ENCODE measurements at regions not wholly inside any gene's neighbourhood (a gene's known extent, or its start where the extent isn't known, plus 50 kb on each side); places are given as distances from the start of the nearest gene placed in this dataset.
A peak's percentile ranks its signal among the peaks of the same experiment; 100 is the strongest.

GRCh38 chr11:64443001-64443400 lies 84.0 kb downstream of the RPS6KA4 start:
- no peaks in the 10 kb centered on the region for H3K9me3 ChIP-seq (ENCODE audit: low read depth, low read length)

DNA sequence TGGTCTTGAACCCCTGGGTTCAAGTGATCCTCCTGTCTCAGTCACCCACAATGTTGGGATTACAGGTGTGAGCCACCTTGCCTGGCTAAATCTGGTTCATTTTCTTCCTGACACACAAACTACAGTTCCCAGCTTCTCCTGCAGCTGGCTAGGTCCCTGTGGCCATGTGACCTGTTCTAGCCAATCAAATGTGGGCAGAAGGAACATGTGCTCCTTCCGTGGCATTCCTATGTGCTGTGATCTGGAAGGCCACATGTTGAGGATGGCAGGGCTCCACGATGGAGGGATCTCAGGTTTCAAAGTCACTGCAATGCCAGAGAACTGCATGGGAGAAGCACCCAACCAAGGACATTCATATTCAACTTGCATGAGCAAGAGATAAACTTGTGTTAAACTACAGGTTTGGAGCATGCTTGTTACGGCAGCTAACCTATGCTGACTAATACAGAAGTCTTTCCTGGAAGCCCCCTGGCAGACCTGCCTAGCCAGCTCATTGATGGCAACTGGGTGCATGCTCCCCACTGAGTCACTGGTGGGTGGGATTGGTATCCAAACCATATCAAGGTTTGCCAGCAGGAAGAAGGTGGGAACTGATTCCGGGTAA lies 86.0 kb downstream of the RPS6KA4 start:
- Histone ChIP-seq H3K36me3 (ENCODE audit: insufficient read depth, low read length) (no peaks in the 10 kb centered on the region), H3K9ac (ENCODE audit: insufficient read length) (no peak overlapping the region), H3K4me3 (no peak overlapping the region), H3K27ac (no peak overlapping the region), H3K9me3 (ENCODE audit: low read depth, low read length) (no peaks in the 10 kb centered on the region)
- DNase-seq (ENCODE audit: low read depth, low spot score): no peak
- TF ChIP-seq FOXP2 (optimal IDR thresholded peaks at IDR 0.05; ENCODE audit: control extremely low read depth, extremely low read length, insufficient read depth) (no peak), POLR2AphosphoS5 (IDR thresholded peaks at IDR 0.05; ENCODE audit: borderline replicate concordance, low read depth, low read length) (no peak), EZH2 (IDR thresholded peaks at IDR 0.05) (no peak)

More at GRCh38 chr11:64443001-64443400, 84.0 kb downstream of the RPS6KA4 start:
- H3K9ac ChIP-seq (ENCODE audit: insufficient read length): no peak overlapping the region
- no peak for DNase-seq (ENCODE audit: low read depth, low spot score)
- H3K4me3 ChIP-seq: no peak overlapping the region
- no peaks in the 10 kb centered on the region for H3K36me3 ChIP-seq (ENCODE audit: insufficient read depth, low read length)
- no peak overlapping the region for H3K27ac ChIP-seq
- no peak for TF ChIP-seq FOXP2 (optimal IDR thresholded peaks at IDR 0.05; ENCODE audit: control extremely low read depth, extremely low read length, insufficient read depth)
- TF ChIP-seq EZH2 (IDR thresholded peaks at IDR 0.05): no peak
- no peak for TF ChIP-seq POLR2AphosphoS5 (IDR thresholded peaks at IDR 0.05; ENCODE audit: borderline replicate concordance, low read depth, low read length)

DNA sequence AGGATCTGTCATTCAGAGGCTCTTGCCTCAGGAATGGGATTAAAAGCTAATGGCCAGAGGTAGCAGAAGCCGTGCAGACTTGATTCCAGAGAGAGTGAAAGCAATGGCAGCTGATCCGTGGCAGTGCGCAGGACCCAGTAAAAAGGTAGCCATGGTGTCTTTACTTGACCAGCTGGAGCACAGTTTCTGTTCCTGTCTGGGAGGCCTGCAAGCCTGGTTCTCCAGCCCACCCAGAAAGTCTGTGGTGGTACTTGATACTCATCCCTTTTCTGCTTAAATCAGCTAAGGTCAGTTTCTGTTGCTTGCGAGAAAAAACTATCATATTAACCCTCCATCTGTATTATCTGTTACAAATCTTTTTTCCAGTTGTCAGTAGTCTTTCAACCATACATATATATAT lies 86.7 kb downstream of the RPS6KA4 start:
- DNase-seq (ENCODE audit: low read depth, low spot score): no peak
- TF ChIP-seq EZH2 (IDR thresholded peaks at IDR 0.05): no peak
- no peak for TF ChIP-seq FOXP2 (optimal IDR thresholded peaks at IDR 0.05; ENCODE audit: control extremely low read depth, extremely low read length, insufficient read depth)
- TF ChIP-seq POLR2AphosphoS5 (IDR thresholded peaks at IDR 0.05; ENCODE audit: borderline replicate concordance, low read depth, low read length): no peak
- Histone ChIP-seq H3K36me3 (ENCODE audit: insufficient read depth, low read length) (no peaks in the 10 kb centered on the region), H3K9ac (ENCODE audit: insufficient read length) (no peak overlapping the region), H3K4me3 (no peak overlapping the region), H3K9me3 (ENCODE audit: low read depth, low read length) (no peaks in the 10 kb centered on the region), H3K27ac (no peak overlapping the region)

DNA sequence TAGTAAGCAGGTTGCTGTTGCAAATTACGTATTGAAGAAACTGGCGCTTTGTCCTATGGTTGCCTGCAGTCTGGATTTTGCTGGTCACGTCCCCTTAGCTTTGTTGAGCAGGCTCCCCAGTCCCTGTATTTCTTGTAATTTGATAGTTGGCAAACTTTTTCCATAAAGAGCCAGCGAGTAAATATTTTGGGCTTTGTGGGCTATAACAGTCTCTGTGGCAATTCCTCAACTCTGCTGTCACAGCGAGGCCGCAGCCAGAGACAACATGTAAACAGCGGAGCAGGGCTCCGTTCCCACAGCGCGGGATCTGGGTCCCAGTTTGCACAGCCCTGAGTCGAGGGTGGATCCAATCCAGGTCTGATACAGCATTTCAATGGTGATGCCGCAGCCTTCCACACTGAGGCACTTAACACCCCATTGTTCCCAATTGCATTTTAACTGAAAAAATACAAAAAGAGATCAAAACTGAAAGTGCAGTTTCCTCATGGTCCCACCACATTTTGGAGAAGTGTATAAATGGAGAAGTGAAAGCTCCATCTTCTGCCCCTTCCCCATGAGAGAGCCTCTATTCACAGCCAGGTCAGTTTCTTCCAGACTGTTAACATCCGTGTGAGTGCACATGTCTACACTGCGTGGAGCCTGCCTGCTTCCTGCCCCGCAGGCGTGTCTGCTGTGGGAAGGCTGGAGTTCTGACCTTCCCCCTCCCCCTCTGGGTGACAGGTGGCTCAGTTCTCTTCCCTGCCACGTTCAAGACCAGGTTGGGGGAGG lies 89.1 kb downstream of the RPS6KA4 start:
- Histone ChIP-seq H3K27ac (no peak overlapping the region), H3K36me3 (ENCODE audit: insufficient read depth, low read length) (no peaks in the 10 kb centered on the region), H3K4me3 (peak overlapping the region; percentile 58), H3K9ac (ENCODE audit: insufficient read length) (no peak overlapping the region), H3K9me3 (ENCODE audit: low read depth, low read length) (no peaks in the 10 kb centered on the region)
- no peak for DNase-seq (ENCODE audit: low read depth, low spot score)
- TF ChIP-seq EZH2 (IDR thresholded peaks at IDR 0.05) (no peak), FOXP2 (optimal IDR thresholded peaks at IDR 0.05; ENCODE audit: control extremely low read depth, extremely low read length, insufficient read depth) (no peak), POLR2AphosphoS5 (IDR thresholded peaks at IDR 0.05; ENCODE audit: borderline replicate concordance, low read depth, low read length) (no peak)

- TF ChIP-seq EZH2 (IDR thresholded peaks at IDR 0.05): no peak
- no peak for TF ChIP-seq POLR2AphosphoS5 (IDR thresholded peaks at IDR 0.05; ENCODE audit: borderline replicate concordance, low read depth, low read length)
- TF ChIP-seq FOXP2 (optimal IDR thresholded peaks at IDR 0.05; ENCODE audit: control extremely low read depth, extremely low read length, insufficient read depth): no peak
- Histone ChIP-seq H3K9me3 (ENCODE audit: low read depth, low read length) (no peaks in the 10 kb centered on the region), H3K27ac (no peak overlapping the region), H3K36me3 (ENCODE audit: insufficient read depth, low read length) (no peaks in the 10 kb centered on the region), H3K9ac (ENCODE audit: insufficient read length) (no peak overlapping the region), H3K4me3 (peak overlapping the region; percentile 58)
- no peak for DNase-seq (ENCODE audit: low read depth, low spot score)
Observed at GRCh38 chr11:64448599-64449380, 89.8 kb downstream of the RPS6KA4 start.

- no peaks in the 10 kb centered on the region for H3K36me3 ChIP-seq (ENCODE audit: insufficient read depth, low read length)
- H3K27ac ChIP-seq: no peak overlapping the region
- no peak for TF ChIP-seq FOXP2 (optimal IDR thresholded peaks at IDR 0.05; ENCODE audit: control extremely low read depth, extremely low read length, insufficient read depth)
- TF ChIP-seq EZH2 (IDR thresholded peaks at IDR 0.05): no peak
- peak overlapping the region; percentile 58 for H3K4me3 ChIP-seq
- no peak overlapping the region for H3K9ac ChIP-seq (ENCODE audit: insufficient read length)
- H3K9me3 ChIP-seq (ENCODE audit: low read depth, low read length): no peaks in the 10 kb centered on the region
- peak; percentile 50 for DNase-seq (ENCODE audit: low read depth, low spot score)
Observed at GRCh38 chr11:64449381-64450167, 90.6 kb downstream of the RPS6KA4 start.

- Histone ChIP-seq H3K9ac (ENCODE audit: insufficient read length) (no peak overlapping the region), H3K36me3 (ENCODE audit: insufficient read depth, low read length) (no peaks in the 10 kb centered on the region), H3K4me3 (no peak overlapping the region), H3K9me3 (ENCODE audit: low read depth, low read length) (no peaks in the 10 kb centered on the region), H3K27ac (no peak overlapping the region)
- TF ChIP-seq POLR2AphosphoS5 (IDR thresholded peaks at IDR 0.05; ENCODE audit: borderline replicate concordance, low read depth, low read length) (no peak), EZH2 (IDR thresholded peaks at IDR 0.05) (no peak), FOXP2 (optimal IDR thresholded peaks at IDR 0.05; ENCODE audit: control extremely low read depth, extremely low read length, insufficient read depth) (no peak)
- no peak for DNase-seq (ENCODE audit: low read depth, low spot score)
Observed at GRCh38 chr11:64450168-64450560, 91.2 kb downstream of the RPS6KA4 start.

All from SK-N-MC (cell line).